ENCODE measurements at regions not wholly inside any gene's neighbourhood (a gene's known extent, or its start where the extent isn't known, plus 50 kb on each side); places are given as distances from the start of the nearest gene placed in this dataset.

GRCh38 chr2:221285148-221285547, 287.0 kb downstream of the EPHA4 start (continued):
- TF ChIP-seq ADNP (tag; IDR thresholded peaks at IDR 0.05) (no peak), MEIS2 (IDR thresholded peaks at IDR 0.05; ENCODE audit: partially characterized antibody) (no peak), SMARCA5 (IDR thresholded peaks at IDR 0.05) (no peak), ZNF280B (CRISPR knock-in tag; IDR thresholded peaks at IDR 0.05) (no peak), CBFB (CRISPR knock-in tag; IDR thresholded peaks at IDR 0.05) (no peak), MCM3 (IDR thresholded peaks at IDR 0.05) (no peak), ZNF75A (CRISPR knock-in tag; IDR thresholded peaks at IDR 0.05) (no peak), MYBL2 (IDR thresholded peaks at IDR 0.05; ENCODE audit: low read depth) (no peak), MYBL2 (CRISPR knock-in tag; IDR thresholded peaks at IDR 0.05; ENCODE audit: borderline replicate concordance) (no peak)

GRCh38 chr2:221286406-221286805, 285.7 kb downstream of the EPHA4 start:
- no TSS peak for BruUV-seq (replicated peaks)
- in situ Hi-C loops (cut with MboI) (no loop called here), intact Hi-C loops (cut with micrococcal nuclease) (no loop called here)
- H4K20me1 ChIP-seq (replicated peaks; ENCODE audit: control insufficient read depth, insufficient read depth, low read length), result no peaks in the 10 kb centered on the region
- ATAC-seq (no peak), DNase-seq (ENCODE audit: extremely low read depth in 1 of 4, low spot score in 3 of 4) (no peak), FAIRE-seq (no peak)
- H3K4me2 ChIP-seq (ENCODE audit: insufficient read depth, low read length), result no peak overlapping the region
- CTCF ChIA-PET (ENCODE audit: low intra/inter-chr PET ratio), result no interaction called here
- H3K4me3 ChIP-seq, result no peak overlapping the region
- H3K9ac ChIP-seq (ENCODE audit: insufficient read depth in 1 of 2, low read depth in 2 of 2, low read length in 2 of 2), result no peak overlapping the region
- no peaks in the 10 kb centered on the region for H3K36me3 ChIP-seq (ENCODE audit: control insufficient read depth, insufficient read depth, low read length)
- no peak overlapping the region for H2AFZ ChIP-seq (ENCODE audit: low read depth, low read length)
- H3K27ac ChIP-seq (ENCODE audit: extremely low read depth, low read depth, low read length), result no peak overlapping the region
- H3K27me3 ChIP-seq (ENCODE audit: control insufficient read depth in 2 of 2, insufficient read depth in 2 of 2, low read length in 2 of 2), result no peaks in the 10 kb centered on the region
- H3K9me1 ChIP-seq (ENCODE audit: control insufficient read depth, insufficient read depth, low read length), result no peaks in the 10 kb centered on the region
- no peaks in the 10 kb centered on the region for H3K9me3 ChIP-seq (replicated peaks; ENCODE audit: control insufficient read depth, insufficient read depth, low read depth, low read length)
- no peaks in the 10 kb centered on the region for H3K4me1 ChIP-seq (replicated peaks in 1 of 2; ENCODE audit: control insufficient read depth in 2 of 2, insufficient read depth in 2 of 2, low read length in 2 of 2)
- POLR2A ChIA-PET, result no interaction called here
- no peaks in the 10 kb centered on the region for H3K79me2 ChIP-seq (ENCODE audit: control insufficient read depth, insufficient read depth, low read length)
- TF ChIP-seq ZBTB2 (IDR thresholded peaks at IDR 0.05) (no peak), ZNF197 (CRISPR knock-in tag; IDR thresholded peaks at IDR 0.05; ENCODE audit: low read depth) (no peak), FIP1L1 (IDR thresholded peaks at IDR 0.05; ENCODE audit: low read depth, low read length, poor library complexity, severe bottlenecking) (no peak), PATZ1 (CRISPR knock-in tag; IDR thresholded peaks at IDR 0.05; ENCODE audit: borderline replicate concordance) (no peak), CBX3 (IDR thresholded peaks at IDR 0.05; ENCODE audit: borderline replicate concordance in 1 of 2, low read length in 2 of 2) (no peak), MBD2 (IDR thresholded peaks at IDR 0.05; ENCODE audit: borderline replicate concordance, low read depth) (no peak), NR0B1 (IDR thresholded peaks at IDR 0.05; ENCODE audit: partially characterized antibody) (no peak)

Data from K562 (cell line).